ENCODE measurements at regions not wholly inside any gene's neighbourhood (a gene's known extent, or its start where the extent isn't known, plus 50 kb on each side); places are given as distances from the start of the nearest gene placed in this dataset.

GRCh38 chr12:21073822-21074460, 57.1 kb upstream of the SLCO1B1 start:
- no peak for TF ChIP-seq CTCF (IDR thresholded peaks at IDR 0.05)
- peaks cover 0 to 26% (median 0%) of the 10 kb centered on the region in 11 donors for H3K9me3 ChIP-seq
- H3K27me3 ChIP-seq, result no peaks in the 10 kb centered on the region
- intact Hi-C loops (cut with DNase I), result no loop called here
- no peak for ATAC-seq
- DNase-seq, result no peak
- no peaks in the 10 kb centered on the region for H3K4me1 ChIP-seq
- H3K36me3 ChIP-seq, result no peaks in the 10 kb centered on the region
- no peak overlapping the region for H3K4me3 ChIP-seq
- H3K27ac ChIP-seq, result no peak overlapping the region
- WGBS, 2 donors, result 83% methylated on average over 9 of the region's 9 CpGs
